KOPT-K1 (cell line): ENCODE measurements at regions not wholly inside any gene's neighbourhood (a gene's known extent, or its start where the extent isn't known, plus 50 kb on each side); places are given as distances from the start of the nearest gene placed in this dataset.
A peak's percentile ranks its signal among the peaks of the same experiment; 100 is the strongest.

Experiments
- H3K27ac ChIP-seq: fragments of 200-600 bp; sonication (generic); 2 replicates; pipeline ENCODE4 v1.5.1; 2016; ENCODE audit warnings: antibody characterized with exemption, mild to moderate bottlenecking, low read depth, low read length; ENCODE audit not compliant: poor library complexity, severe bottlenecking
- H3K36me3 ChIP-seq: fragments of 200-600 bp; sonication (generic); 2 replicates; pipeline ENCODE4 v1.5.1; 2017; ENCODE audit warnings: antibody characterized with exemption, mild to moderate bottlenecking, low read length, moderate library complexity; ENCODE audit not compliant: insufficient read depth
- H3K9me3 ChIP-seq: fragments of 200-600 bp; sonication (generic); 2 replicates; pipeline ENCODE4 v1.5.1; 2017; ENCODE audit warnings: antibody characterized with exemption, low read length, mild to moderate bottlenecking; ENCODE audit not compliant: insufficient read depth, poor library complexity, severe bottlenecking

DNA sequence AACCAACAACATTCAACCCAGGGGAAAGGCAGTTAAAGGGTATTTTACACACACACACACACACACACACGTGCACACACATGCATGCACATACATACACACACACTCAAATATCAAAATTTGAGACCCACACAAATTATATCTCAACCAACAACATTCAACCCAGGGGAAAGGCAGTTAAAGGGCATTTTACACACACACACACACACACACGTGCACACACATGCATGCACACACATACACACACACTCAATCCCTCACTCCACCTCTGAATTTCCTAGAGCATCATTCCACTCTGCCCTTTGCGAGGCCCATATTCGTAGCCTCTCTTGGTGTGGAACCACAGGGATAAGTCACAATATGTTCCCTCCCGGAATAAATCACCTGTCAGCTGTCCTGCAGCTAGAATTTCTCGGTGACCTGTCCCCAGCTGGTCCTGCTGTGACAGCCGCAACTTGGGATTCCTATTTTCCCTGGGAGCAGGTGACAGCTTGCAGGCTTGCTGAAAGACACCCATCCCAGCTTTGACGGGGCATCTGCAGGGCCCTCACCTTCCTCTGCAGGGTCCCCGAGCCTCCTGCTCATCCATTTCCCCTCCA, 122.7 kb downstream of the PSMG1 start:
- Histone ChIP-seq H3K9me3 (peaks cover 14% of the 10 kb centered on the region), H3K27ac (no peak overlapping the region), H3K36me3 (no peaks in the 10 kb centered on the region)

DNA sequence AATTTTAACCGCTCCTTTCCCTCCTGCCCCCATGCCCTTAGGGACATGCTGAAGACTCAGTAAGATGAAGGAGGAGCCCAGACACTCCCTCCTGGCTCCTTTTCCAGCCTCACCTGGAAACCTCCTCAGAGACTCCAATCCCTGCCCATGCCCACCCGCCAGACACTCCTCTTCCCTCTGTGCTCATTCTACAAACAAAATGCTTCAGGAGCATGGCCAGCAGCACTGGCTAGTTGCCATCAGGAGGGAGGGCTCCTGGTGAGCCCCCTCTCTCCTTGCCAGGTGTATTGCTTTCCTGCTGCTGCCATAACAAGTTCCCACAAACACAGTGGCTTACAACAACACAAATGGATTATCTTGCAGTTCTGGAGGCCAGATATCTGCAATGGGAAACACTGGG, 126.1 kb downstream of the PSMG1 start:
- Histone ChIP-seq H3K36me3 (no peaks in the 10 kb centered on the region), H3K27ac (no peak overlapping the region), H3K9me3 (no peaks in the 10 kb centered on the region)

DNA sequence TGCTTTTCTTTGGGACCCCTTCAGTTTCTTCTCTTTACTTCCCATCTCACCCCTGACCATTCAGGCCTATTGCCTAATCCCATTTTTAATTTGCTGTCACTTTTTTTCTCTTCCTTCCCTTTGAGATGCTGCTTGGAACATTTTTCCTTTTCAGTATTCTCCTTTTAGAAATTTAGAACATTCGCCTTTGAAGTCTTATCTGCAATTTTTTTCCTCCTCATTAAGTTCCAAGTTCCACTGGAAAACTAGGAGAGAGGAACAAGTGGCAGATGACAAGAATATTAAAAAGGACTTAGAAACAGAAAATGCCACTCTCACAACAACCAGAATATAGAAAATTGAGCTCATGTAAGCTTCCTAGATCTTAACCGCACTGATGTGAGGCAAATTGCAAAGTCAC, 126.6 kb downstream of the PSMG1 start:
- Histone ChIP-seq H3K9me3 (no peaks in the 10 kb centered on the region), H3K36me3 (no peaks in the 10 kb centered on the region), H3K27ac (no peak overlapping the region)

DNA sequence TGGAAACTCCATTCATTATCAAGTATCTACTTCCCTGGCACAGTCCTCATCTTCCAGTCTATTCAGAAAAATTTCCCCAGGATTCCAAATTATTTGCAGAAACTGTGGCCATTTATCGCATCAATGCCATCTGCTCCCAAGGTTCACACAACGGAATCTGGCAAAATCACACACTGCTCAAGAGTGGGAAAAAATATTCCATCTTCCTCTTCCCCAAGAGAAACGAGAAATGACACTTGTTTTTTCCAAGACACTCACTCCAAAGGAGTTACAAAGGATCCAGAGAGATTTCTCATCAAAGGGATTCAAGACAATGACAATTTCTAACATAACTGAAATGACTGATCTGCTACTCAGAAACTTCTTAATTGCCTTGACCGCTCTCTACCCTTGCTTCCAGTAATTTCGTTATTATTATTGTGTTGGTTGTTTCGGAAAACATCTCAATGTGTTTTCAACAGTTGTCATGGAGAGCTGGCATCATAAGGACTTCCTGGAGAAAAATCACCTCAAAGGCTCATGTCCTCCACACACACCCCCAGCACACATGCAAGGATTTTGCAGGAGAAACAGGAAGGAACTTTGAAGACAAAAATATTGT, 128.0 kb downstream of the PSMG1 start:
- no peaks in the 10 kb centered on the region for H3K36me3 ChIP-seq
- no peak overlapping the region for H3K27ac ChIP-seq
- no peaks in the 10 kb centered on the region for H3K9me3 ChIP-seq

- Histone ChIP-seq H3K9me3 (no peaks in the 10 kb centered on the region), H3K36me3 (no peaks in the 10 kb centered on the region), H3K27ac (no peak overlapping the region)
These were observed 129.2 kb downstream of the PSMG1 start for GRCh38 chr21:39054066-39054465.

DNA sequence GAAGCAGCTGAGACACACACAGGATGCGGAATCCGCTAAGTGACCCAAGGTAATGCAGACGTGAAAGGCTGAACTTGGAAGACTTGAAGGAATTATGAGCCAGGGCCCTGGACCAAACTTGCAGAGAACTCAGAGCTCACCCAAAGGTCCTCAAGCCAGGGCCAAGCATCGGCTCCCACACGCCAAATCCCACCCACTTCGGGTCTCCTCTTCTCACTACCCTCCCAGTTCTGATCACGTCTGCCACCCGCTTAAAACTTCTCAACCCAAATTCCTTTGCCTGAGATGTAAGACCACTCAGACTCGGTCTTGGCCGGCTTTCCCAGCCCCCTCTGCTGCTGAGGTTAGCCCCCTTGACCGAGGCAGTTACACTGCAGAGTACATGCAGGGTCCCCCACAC, 130.1 kb downstream of the PSMG1 start:
- Histone ChIP-seq H3K36me3 (no peaks in the 10 kb centered on the region), H3K9me3 (no peaks in the 10 kb centered on the region), H3K27ac (no peak overlapping the region)

DNA sequence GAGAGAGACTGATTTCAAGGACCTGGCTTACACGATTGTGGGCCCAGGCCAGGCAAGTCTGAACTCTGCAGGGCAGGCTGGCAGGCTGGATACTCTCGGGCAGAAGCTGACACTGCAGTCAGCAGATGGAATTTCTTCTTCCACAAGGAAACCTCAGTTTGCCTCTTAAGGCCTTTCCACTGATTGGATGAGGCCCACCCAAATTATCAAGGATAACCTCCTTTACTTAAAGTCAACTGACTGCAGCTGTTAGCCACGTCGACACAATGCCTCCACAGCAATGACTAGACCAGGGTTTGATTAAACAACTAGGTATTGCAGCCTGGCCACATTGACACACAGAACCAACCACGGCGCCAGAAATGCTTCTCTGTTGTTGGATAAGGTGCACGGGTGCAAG, 130.5 kb downstream of the PSMG1 start:
- no peak overlapping the region for H3K27ac ChIP-seq
- H3K9me3 ChIP-seq, result no peaks in the 10 kb centered on the region
- no peaks in the 10 kb centered on the region for H3K36me3 ChIP-seq

GRCh38 chr21:39051588-39051949, 131.7 kb downstream of the PSMG1 start:
- H3K36me3 ChIP-seq, result no peaks in the 10 kb centered on the region
- no peak overlapping the region for H3K27ac ChIP-seq
- no peaks in the 10 kb centered on the region for H3K9me3 ChIP-seq

DNA sequence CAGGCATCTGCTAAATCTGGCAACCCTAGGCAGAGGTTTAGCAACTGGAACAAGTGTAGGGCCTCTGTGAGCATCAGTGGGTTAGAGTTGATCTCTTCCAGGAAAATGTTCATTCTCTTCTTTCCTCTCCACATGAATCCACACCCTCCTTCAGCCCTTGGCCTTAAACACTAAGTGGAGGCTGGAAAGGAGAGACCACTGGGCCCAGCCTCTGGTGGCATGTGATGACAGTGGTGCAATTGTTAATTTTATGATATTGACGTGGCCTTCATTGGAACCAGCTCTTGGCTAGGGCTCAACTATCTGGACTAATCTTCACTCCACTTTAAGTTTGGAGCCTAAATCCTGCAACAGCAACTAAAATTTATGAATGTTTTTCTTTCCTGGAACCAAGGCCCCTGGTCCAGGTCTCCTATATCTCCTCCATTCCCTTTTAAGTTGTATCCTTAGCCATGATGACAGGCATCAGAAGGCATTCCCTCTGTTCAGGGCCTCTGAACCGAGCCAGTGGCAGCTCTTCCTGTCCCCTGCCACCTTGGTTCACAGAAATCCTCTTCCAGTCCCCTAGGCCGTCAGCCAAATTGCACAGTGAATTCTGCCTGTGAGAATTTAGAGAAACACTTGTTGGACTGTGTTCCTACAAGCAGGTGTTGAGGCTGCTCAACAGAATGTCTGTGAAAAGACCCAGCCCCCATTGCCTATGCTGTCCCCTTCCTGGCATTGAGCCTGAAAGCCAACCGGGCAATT, 132.2 kb downstream of the PSMG1 start:
- H3K36me3 ChIP-seq, result no peaks in the 10 kb centered on the region
- H3K27ac ChIP-seq, result no peak overlapping the region
- no peaks in the 10 kb centered on the region for H3K9me3 ChIP-seq

- no peak overlapping the region for H3K27ac ChIP-seq
- no peaks in the 10 kb centered on the region for H3K9me3 ChIP-seq
- H3K36me3 ChIP-seq, result no peaks in the 10 kb centered on the region
These were observed 134.7 kb downstream of the PSMG1 start for GRCh38 chr21:39048574-39048973.

- Histone ChIP-seq H3K36me3 (no peaks in the 10 kb centered on the region), H3K27ac (no peak overlapping the region), H3K9me3 (no peaks in the 10 kb centered on the region)
These were observed 135.2 kb downstream of the PSMG1 start for GRCh38 chr21:39048064-39048463.

DNA sequence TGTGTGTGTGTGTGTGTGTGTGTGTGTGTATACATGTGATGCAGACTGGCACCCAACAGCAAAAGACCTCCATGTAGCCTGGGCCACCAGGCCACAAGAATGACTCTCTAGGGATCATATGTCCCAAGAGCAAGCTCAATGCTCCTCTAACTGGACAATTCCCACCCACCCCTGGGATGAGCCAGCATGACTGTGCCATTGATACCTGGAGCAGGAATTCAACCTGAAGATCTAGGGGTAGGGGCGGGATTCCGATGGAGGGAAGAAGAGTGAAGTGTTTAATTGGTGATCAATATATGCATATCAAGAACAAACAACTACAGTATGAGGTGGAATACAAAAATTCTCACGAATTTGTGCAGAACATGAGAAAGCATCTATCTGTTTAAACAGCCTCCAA, 136.2 kb downstream of the PSMG1 start:
- no peaks in the 10 kb centered on the region for H3K36me3 ChIP-seq
- no peaks in the 10 kb centered on the region for H3K9me3 ChIP-seq
- no peak overlapping the region for H3K27ac ChIP-seq

DNA sequence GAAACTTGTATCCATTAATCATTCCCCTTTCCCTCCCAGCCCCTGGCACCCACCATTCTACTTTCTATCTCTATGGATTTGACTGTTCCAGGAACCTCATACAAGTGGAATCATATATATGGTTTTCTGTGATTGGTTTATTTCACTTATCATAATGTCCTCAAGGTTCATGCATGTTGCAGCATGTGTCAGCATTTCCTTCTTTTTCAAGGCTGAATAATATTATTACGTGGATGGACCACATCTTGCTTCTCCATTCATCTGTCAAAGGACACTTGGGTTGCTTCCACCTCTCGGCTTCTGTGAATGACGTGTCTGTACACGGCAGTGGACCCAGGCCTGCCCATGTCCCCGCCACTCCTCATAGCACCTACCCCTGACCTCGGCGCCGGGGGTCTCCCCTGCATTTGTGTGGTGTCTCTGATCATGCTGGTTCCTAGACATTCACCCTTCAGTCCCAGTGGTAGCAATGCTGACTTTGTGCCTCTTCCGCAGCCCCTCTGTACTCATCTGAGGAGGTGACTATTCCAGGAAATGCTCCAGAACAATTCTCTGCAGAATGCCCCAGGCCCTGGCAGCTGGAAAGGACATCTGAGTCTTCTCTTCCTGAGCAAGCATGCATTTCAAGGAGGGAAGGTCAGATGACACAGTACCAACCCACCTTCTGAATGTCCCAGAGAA, 136.9 kb downstream of the PSMG1 start:
- Histone ChIP-seq H3K27ac (no peak overlapping the region), H3K9me3 (no peaks in the 10 kb centered on the region), H3K36me3 (no peaks in the 10 kb centered on the region)

DNA sequence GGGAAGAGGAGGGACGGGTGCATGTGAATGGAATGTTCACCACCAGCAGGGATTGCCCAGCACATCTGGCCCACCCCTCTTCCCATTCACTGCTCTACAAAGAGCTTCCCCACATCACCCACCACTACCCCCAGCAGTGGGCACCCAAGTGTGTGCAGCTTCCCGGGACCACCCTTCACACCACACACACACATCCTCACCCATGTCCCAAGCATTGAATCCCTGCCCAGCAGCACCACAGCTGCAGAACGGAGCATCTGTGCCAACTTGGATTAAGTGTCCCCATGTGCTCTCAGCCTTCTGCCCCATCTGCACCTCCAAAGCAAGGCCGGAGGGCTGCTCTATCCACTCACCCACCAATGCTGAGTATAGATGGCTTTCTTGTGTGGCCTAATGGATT, 141.4 kb downstream of the PSMG1 start:
- H3K9me3 ChIP-seq, result no peaks in the 10 kb centered on the region
- no peaks in the 10 kb centered on the region for H3K36me3 ChIP-seq

DNA sequence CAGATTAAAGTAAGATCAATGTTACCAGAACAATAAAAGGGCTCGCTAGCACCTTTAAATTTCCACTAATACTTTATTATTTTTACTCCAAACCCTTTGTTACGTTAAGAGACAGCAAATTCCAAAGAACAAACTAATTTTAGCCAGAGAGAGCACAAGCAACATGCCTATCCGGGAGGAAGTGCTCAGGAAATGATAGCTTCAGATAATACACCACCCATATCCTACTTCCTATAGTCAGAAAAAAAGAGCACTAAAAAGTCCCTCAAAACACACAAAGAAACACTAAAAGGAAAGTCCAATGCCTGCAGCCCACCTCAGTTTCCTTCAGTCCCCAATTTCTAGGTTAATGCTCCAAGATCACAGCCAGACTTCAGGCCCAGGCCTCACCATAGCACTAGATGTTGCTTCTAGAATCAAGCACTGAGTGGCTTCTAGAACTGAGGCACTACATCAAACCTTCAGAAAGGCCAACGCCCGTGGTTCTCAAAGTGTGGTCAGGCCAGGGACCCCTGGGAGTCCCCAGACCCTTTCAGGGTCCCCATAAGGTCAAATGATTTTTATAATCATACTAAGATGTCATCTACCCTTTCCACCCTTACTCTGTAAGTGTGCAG, 142.6 kb downstream of the PSMG1 start:
- no peaks in the 10 kb centered on the region for H3K9me3 ChIP-seq
- no peaks in the 10 kb centered on the region for H3K36me3 ChIP-seq
- peak overlapping the region; percentile 51 for H3K27ac ChIP-seq

More for the DNA sequence above, 141.4 kb downstream of the PSMG1 start:
- no peak overlapping the region for H3K27ac ChIP-seq
